Peyer's patch (tissue), 4 donors: ENCODE measurements at regions not wholly inside any gene's neighbourhood (a gene's known extent, or its start where the extent isn't known, plus 50 kb on each side); places are given as distances from the start of the nearest gene placed in this dataset.

Experiments
- DNase-seq, 3 donors: peaks; one replicate each; pipeline ENCODE4 v3.0.0-alpha.2; 2017 to 2019
- H3K27ac ChIP-seq, 4 donors: fragments of 200-600 bp; sonication (generic); one replicate each; pipeline ENCODE4 v1.5.1; 2016 to 2019
- H3K27me3 ChIP-seq, 2 donors: fragments of 200-600 bp; sonication (generic); one replicate each; pipeline ENCODE4 v1.5.1; 2019
- H3K36me3 ChIP-seq, 3 donors: fragments of 200-600 bp; sonication (generic); one replicate each; pipeline ENCODE4 v1.5.1; 2016 to 2019
- H3K4me1 ChIP-seq, 4 donors: fragments of 200-600 bp; sonication (generic); one replicate each; pipeline ENCODE4 v1.5.1; 2016 to 2019
- H3K4me3 ChIP-seq, 4 donors: fragments of 200-600 bp; sonication (generic); 1 replicate in 3 of 4; 2 replicates in 1 of 4; pipeline ENCODE4 v1.5.1; 2016 to 2019; ENCODE audit warnings: mild to moderate bottlenecking in 1 of 4
- H3K9me3 ChIP-seq, 4 donors: fragments of 200-600 bp; sonication (generic); one replicate each; pipeline ENCODE4 v1.5.1; 2016 to 2019; ENCODE audit warnings: mild to moderate bottlenecking in 1 of 4
- POLR2A ChIP-seq, 2 donors: fragments of 450-650 bp; IDR thresholded peaks; one replicate each; pipeline ENCODE4 v1.5.1; 2017; ENCODE audit warnings: antibody characterized with exemption in 2 of 2, mild to moderate bottlenecking in 2 of 2, moderate library complexity in 2 of 2
- TF ChIP-seq, protein P1 (sequence below), 6 experiments: fragments of 450-650 bp in 4 of 6; fragments of 200-600 bp in 2 of 6; sonication (generic) in 1 of 6; IDR thresholded peaks; one replicate each; pipeline ENCODE4 v1.5.1; 2017 to 2019; ENCODE audit warnings: antibody characterized with exemption in 6 of 6, mild to moderate bottlenecking in 3 of 6, moderate library complexity in 1 of 6

GRCh38 chr18:71405169-71405809, 1116.4 kb downstream of the SOCS6 start:
- Histone ChIP-seq H3K36me3 (no peaks in the 10 kb centered on the region), H3K4me3 (no peak overlapping the region), H3K27me3 (no peaks in the 10 kb centered on the region), H3K4me1 (no peaks in the 10 kb centered on the region), H3K9me3 (no peaks in the 10 kb centered on the region), H3K27ac (no peak overlapping the region)
- DNase-seq = no peak
- TF ChIP-seq POLR2A (IDR thresholded peaks at IDR 0.05) = no peak
- TF ChIP-seq, protein P1, sequence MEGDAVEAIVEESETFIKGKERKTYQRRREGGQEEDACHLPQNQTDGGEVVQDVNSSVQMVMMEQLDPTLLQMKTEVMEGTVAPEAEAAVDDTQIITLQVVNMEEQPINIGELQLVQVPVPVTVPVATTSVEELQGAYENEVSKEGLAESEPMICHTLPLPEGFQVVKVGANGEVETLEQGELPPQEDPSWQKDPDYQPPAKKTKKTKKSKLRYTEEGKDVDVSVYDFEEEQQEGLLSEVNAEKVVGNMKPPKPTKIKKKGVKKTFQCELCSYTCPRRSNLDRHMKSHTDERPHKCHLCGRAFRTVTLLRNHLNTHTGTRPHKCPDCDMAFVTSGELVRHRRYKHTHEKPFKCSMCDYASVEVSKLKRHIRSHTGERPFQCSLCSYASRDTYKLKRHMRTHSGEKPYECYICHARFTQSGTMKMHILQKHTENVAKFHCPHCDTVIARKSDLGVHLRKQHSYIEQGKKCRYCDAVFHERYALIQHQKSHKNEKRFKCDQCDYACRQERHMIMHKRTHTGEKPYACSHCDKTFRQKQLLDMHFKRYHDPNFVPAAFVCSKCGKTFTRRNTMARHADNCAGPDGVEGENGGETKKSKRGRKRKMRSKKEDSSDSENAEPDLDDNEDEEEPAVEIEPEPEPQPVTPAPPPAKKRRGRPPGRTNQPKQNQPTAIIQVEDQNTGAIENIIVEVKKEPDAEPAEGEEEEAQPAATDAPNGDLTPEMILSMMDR (IDR thresholded peaks at IDR 0.05) = no peak

DNA sequence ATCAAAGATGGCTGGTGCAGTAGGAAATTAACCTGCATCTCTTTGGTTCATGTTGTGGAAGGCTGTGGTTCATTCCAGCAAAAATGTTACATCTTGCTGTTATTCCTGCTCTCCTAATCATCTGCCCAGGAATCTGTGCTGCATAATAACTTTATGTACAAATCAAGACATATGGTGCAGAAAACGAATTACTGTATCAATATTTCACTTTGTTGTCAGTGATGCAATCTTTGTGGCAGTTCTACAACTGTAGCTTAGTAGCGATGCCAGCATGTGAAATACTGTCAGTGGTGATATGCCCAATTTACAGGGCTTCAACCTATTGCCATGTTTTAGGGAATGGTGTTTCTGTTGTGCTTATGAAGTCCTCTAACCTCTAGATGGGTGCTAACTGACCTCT, 1114.7 kb downstream of the SOCS6 start:
- no peak for DNase-seq
- Histone ChIP-seq H3K4me3 (no peak overlapping the region), H3K9me3 (no peaks in the 10 kb centered on the region), H3K36me3 (no peaks in the 10 kb centered on the region), H3K27me3 (no peaks in the 10 kb centered on the region), H3K4me1 (no peaks in the 10 kb centered on the region), H3K27ac (no peak overlapping the region)
- no peak for TF ChIP-seq POLR2A (IDR thresholded peaks at IDR 0.05)
- TF ChIP-seq, protein P1 (IDR thresholded peaks at IDR 0.05) = no peak

- Histone ChIP-seq H3K9me3 (no peaks in the 10 kb centered on the region), H3K27ac (no peak overlapping the region), H3K4me3 (no peak overlapping the region), H3K4me1 (no peaks in the 10 kb centered on the region), H3K36me3 (no peaks in the 10 kb centered on the region), H3K27me3 (no peaks in the 10 kb centered on the region)
- TF ChIP-seq, protein P1 (IDR thresholded peaks at IDR 0.05) = no peak
- no peak for TF ChIP-seq POLR2A (IDR thresholded peaks at IDR 0.05)
- DNase-seq = no peak
These were observed 1109.7 kb downstream of the SOCS6 start for GRCh38 chr18:71398531-71398930.

DNA sequence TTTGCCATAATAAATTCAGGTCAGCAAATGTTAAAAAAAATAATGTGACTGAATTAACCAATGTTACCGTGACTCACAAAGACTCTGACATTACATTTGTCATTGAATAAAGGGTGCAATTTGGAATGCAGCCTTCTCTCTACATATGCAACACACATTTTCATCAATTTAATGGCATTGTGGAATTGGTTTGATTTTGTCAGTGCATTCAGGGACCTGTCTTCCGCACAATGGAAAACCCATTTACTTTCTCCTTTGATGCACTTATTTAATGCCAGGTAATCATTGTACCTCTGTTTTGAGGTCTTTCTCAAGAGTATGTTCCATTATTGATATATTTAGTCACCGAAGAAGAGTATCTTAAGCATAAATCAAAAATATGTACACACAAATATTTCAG, 1099.3 kb downstream of the SOCS6 start:
- no peaks in the 10 kb centered on the region for H3K9me3 ChIP-seq
- H3K27me3 ChIP-seq = no peaks in the 10 kb centered on the region
- no peaks in the 10 kb centered on the region for H3K36me3 ChIP-seq
- H3K4me3 ChIP-seq = no peak overlapping the region
- no peak for DNase-seq
- H3K4me1 ChIP-seq = no peaks in the 10 kb centered on the region
- TF ChIP-seq, protein P1 (IDR thresholded peaks at IDR 0.05) = no peak
- TF ChIP-seq POLR2A (IDR thresholded peaks at IDR 0.05) = no peak
- H3K27ac ChIP-seq = no peak overlapping the region

DNA sequence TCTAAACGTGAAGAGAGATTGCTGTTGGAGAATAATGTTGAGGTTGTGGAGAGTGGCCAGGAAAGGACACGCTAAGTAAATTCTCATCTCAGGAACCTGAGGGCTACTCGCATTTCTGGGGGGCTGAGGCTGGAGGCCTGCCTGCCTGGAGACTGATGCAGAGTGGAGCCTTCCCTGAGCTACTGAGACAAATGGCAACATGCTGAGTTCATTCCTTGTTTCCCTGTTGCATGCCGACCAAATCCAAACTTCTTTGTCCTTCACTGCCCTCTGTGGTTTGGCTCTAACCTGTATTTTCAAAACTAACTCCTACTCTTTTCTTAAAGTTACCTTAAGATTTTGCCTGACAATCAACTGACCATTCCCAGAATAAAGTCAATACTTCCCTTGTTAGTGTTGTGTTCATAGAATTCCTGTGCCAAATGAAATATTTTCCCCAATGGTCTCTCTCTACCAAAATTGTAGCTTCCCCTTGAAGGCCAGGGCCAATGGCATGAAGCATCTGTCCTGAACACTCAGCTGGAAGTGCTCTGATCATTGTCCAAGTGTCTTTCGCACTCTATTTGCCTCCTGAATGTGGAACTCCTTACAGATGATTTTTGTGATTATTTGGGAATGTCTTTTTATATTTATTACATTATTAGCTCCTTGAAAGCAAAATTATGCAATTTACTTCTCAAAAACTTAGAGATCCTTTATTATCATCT, 1085.6 kb downstream of the SOCS6 start:
- no peak for TF ChIP-seq POLR2A (IDR thresholded peaks at IDR 0.05)
- TF ChIP-seq, protein P1 (IDR thresholded peaks at IDR 0.05) = no peak
- DNase-seq = no peak
- H3K27me3 ChIP-seq = no peaks in the 10 kb centered on the region
- H3K36me3 ChIP-seq = no peaks in the 10 kb centered on the region
- H3K4me3 ChIP-seq = no peak overlapping the region
- H3K27ac ChIP-seq = no peak overlapping the region
- H3K9me3 ChIP-seq = no peaks in the 10 kb centered on the region
- no peaks in the 10 kb centered on the region for H3K4me1 ChIP-seq
